ENCODE measurements at regions not wholly inside any gene's neighbourhood (a gene's known extent, or its start where the extent isn't known, plus 50 kb on each side); places are given as distances from the start of the nearest gene placed in this dataset.

DNA sequence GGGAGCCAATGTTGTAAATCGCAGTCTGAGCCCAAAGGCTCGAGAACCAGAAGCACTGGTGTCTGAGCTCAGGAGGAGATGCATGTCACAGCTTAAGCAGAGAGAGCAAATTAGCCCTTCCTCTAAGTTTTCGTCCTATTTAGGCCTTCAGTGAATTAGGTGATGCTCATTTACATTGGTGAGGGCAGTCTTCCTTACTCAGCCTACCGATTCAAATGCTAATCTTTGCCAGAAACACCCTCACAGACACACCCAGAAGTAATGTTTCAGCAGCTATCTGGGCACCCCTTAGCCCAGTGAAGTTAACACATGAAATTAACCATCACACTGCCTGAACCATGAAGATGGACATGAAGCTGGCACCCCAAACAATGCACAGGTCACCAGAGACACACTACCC, 385.1 kb downstream of the STK39 start:
- DNase-seq = no peak
- Histone ChIP-seq H3K27ac (no peak overlapping the region), H3K27me3 (no peaks in the 10 kb centered on the region), H3K9ac (ENCODE audit: low read depth in 2 of 2, low read length in 2 of 2) (no peak overlapping the region), H3K36me3 (no peaks in the 10 kb centered on the region), H3K4me3 (no peak overlapping the region), H3K9me3 (no peaks in the 10 kb centered on the region), H3K4me1 (no peaks in the 10 kb centered on the region)
- intact Hi-C loops (cut with DNase I) = no loop called here
- TF ChIP-seq, protein P1, sequence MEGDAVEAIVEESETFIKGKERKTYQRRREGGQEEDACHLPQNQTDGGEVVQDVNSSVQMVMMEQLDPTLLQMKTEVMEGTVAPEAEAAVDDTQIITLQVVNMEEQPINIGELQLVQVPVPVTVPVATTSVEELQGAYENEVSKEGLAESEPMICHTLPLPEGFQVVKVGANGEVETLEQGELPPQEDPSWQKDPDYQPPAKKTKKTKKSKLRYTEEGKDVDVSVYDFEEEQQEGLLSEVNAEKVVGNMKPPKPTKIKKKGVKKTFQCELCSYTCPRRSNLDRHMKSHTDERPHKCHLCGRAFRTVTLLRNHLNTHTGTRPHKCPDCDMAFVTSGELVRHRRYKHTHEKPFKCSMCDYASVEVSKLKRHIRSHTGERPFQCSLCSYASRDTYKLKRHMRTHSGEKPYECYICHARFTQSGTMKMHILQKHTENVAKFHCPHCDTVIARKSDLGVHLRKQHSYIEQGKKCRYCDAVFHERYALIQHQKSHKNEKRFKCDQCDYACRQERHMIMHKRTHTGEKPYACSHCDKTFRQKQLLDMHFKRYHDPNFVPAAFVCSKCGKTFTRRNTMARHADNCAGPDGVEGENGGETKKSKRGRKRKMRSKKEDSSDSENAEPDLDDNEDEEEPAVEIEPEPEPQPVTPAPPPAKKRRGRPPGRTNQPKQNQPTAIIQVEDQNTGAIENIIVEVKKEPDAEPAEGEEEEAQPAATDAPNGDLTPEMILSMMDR (IDR thresholded peaks at IDR 0.05) = no peak

DNA sequence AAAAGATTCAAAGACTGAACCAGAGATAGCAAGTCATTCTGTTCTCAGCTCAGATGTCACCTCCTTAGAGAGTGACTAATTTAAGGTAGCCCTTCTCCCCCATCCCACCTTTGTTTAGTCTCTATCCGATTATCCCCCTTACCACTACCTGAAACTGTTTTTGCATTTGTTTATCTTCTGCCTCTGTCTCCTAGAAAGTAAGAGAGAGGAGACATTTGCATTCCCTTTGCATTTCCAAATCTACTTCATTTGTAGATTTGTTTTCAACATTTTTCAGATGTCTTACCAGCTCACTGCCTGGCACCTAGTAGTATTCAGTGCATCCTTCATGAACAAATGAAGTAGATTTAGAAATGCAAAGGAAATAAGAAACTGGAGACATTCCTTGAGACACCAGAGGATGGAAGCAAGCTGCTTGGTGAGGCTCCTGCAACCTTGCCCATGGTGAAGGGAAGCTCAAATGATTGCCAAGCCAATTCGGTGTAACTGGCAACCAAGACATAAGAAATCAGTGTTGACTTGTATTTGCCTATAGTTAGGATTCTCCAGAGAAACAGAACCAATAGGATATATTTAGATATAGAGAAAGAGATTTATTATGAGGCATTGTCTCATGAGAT, 385.7 kb downstream of the STK39 start:
- Histone ChIP-seq H3K27me3 (no peaks in the 10 kb centered on the region), H3K36me3 (no peaks in the 10 kb centered on the region), H3K4me3 (no peak overlapping the region), H3K27ac (no peak overlapping the region), H3K4me1 (no peaks in the 10 kb centered on the region), H3K9me3 (no peaks in the 10 kb centered on the region), H3K9ac (ENCODE audit: low read depth in 2 of 2, low read length in 2 of 2) (no peak overlapping the region)
- no peak for DNase-seq
- TF ChIP-seq, protein P1 (IDR thresholded peaks at IDR 0.05) = no peak
- intact Hi-C loops (cut with DNase I) = no loop called here

DNA sequence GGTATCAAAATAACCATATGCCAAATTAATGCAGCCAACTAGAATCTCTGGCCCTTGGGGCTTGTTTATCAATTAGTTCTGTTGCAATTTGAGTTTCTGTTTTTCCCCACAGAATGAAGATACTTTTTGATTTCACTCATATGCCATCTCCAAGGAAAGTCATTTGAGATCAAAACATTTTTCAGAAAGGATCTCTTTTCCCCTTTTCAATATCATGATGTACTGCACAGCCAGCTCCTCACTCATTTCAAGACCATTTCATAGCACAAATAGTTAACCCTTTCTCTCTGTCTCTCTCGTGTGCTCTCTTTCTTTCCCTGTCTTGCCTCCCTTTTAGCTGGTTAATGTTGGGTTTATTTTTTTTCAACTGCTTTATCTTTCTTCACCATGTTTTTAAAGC, 387.3 kb downstream of the STK39 start:
- no peak overlapping the region for H3K27ac ChIP-seq
- H3K27me3 ChIP-seq = no peaks in the 10 kb centered on the region
- TF ChIP-seq, protein P1 (IDR thresholded peaks at IDR 0.05) = no peak
- H3K36me3 ChIP-seq = no peaks in the 10 kb centered on the region
- H3K9ac ChIP-seq (ENCODE audit: low read depth in 2 of 2, low read length in 2 of 2) = no peak overlapping the region
- H3K4me3 ChIP-seq = no peak overlapping the region
- no peaks in the 10 kb centered on the region for H3K9me3 ChIP-seq
- H3K4me1 ChIP-seq = no peaks in the 10 kb centered on the region
- intact Hi-C loops (cut with DNase I) = no loop called here
- no peak for DNase-seq

DNA sequence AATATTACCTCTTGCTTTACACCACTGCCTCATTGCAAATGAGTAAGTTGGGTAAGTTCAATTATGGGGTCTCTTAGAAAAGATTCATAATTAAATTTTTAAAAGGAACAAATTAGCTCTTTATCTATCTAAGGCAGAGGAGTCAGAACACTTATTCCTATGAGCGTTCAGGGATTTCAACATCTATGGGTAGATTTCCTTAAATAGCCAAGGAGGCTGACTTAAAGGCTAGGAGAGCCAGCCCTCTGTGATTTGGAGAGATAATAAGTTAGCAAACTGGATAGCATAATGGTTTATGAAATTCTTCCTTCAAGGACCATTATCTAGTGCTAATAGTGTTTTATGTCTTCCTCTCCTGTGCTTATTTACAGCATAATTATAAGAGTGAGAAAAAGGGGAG, 387.7 kb downstream of the STK39 start:
- TF ChIP-seq, protein P1 (IDR thresholded peaks at IDR 0.05) = no peak
- no peak for DNase-seq
- H3K36me3 ChIP-seq = no peaks in the 10 kb centered on the region
- H3K4me3 ChIP-seq = no peak overlapping the region
- no peaks in the 10 kb centered on the region for H3K4me1 ChIP-seq
- H3K9me3 ChIP-seq = no peaks in the 10 kb centered on the region
- H3K9ac ChIP-seq (ENCODE audit: low read depth in 2 of 2, low read length in 2 of 2) = no peak overlapping the region
- no peaks in the 10 kb centered on the region for H3K27me3 ChIP-seq
- H3K27ac ChIP-seq = no peak overlapping the region
- intact Hi-C loops (cut with DNase I) = no loop called here

DNA sequence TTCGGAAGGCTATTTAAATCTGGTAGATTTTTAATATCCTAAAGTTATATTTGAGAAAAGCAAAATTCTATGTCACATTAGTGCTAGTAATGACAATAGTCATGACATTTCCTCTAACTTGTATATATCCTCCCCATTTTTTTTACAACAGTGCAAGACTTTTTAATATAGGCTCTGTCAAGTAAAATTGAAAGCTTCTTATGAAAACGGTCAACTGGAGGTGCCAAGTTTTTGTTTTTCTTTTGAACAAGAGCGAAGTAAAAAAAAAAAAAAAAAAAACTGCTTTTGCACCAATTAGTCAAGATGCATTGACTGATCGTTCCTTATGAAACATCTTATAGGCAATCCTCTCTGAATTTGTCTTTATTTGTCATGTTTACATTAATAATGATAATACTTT, 389.3 kb downstream of the STK39 start:
- no peak overlapping the region for H3K4me3 ChIP-seq
- no peak overlapping the region for H3K9ac ChIP-seq (ENCODE audit: low read depth in 2 of 2, low read length in 2 of 2)
- H3K27ac ChIP-seq = no peak overlapping the region
- no peaks in the 10 kb centered on the region for H3K36me3 ChIP-seq
- TF ChIP-seq, protein P1 (IDR thresholded peaks at IDR 0.05) = no peak
- intact Hi-C loops (cut with DNase I) = no loop called here
- H3K27me3 ChIP-seq = no peaks in the 10 kb centered on the region
- no peak for DNase-seq
- no peaks in the 10 kb centered on the region for H3K9me3 ChIP-seq
- H3K4me1 ChIP-seq = no peaks in the 10 kb centered on the region
